A549 (cell line): ENCODE measurements at regions not wholly inside any gene's neighbourhood (a gene's known extent, or its start where the extent isn't known, plus 50 kb on each side); places are given as distances from the start of the nearest gene placed in this dataset.

Source experiments
- TF ChIP-seq, protein P1 (sequence below): fragments of >200 bp; sonication (Bioruptor Twin); formaldehyde crosslinking; IDR thresholded peaks from 3 replicates; pipeline ENCODE4 v1.5.1; 2016
- TF ChIP-seq, protein P2 (sequence below): IDR thresholded peaks from 2 replicates; pipeline ENCODE4 v1.6.1; 2012

DNA sequence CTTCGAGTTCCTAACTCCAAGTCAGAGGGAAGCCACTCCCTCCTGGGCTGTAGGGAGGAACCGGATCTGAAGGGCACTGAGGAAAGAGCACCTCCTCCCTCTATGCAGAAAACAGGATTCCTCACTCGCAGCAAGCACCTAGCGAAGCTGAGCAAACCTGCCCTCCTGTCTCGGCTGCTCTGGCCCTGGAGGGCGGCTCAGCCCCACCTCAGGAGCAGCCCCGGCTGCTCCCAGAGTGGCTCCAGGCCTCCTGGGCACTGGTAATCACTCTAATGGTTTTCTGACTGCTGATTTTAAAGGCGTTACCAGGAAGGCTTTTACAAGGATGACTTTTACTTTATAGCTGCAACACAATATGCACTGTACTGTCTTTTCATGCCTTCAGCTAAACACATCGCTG lies 312.5 kb downstream of the TEX29 start:
- TF ChIP-seq, protein P1, sequence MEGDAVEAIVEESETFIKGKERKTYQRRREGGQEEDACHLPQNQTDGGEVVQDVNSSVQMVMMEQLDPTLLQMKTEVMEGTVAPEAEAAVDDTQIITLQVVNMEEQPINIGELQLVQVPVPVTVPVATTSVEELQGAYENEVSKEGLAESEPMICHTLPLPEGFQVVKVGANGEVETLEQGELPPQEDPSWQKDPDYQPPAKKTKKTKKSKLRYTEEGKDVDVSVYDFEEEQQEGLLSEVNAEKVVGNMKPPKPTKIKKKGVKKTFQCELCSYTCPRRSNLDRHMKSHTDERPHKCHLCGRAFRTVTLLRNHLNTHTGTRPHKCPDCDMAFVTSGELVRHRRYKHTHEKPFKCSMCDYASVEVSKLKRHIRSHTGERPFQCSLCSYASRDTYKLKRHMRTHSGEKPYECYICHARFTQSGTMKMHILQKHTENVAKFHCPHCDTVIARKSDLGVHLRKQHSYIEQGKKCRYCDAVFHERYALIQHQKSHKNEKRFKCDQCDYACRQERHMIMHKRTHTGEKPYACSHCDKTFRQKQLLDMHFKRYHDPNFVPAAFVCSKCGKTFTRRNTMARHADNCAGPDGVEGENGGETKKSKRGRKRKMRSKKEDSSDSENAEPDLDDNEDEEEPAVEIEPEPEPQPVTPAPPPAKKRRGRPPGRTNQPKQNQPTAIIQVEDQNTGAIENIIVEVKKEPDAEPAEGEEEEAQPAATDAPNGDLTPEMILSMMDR = no peak
- TF ChIP-seq, protein P2, sequence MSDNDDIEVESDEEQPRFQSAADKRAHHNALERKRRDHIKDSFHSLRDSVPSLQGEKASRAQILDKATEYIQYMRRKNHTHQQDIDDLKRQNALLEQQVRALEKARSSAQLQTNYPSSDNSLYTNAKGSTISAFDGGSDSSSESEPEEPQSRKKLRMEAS = no peak
